Gastroesophageal sphincter (tissue), 3 donors: ENCODE measurements at regions not wholly inside any gene's neighbourhood (a gene's known extent, or its start where the extent isn't known, plus 50 kb on each side); places are given as distances from the start of the nearest gene placed in this dataset.

Experiments used
- POLR2AphosphoS5 ChIP-seq: sonication (generic); formaldehyde crosslinking; IDR thresholded peaks from one replicate; pipeline ENCODE4 v1.6.1; 2017; ENCODE audit warnings: antibody characterized with exemption
- TF ChIP-seq, protein P1 (sequence below), 4 experiments: fragments of 200-600 bp in 2 of 4; fragments of 450-650 bp in 2 of 4; sonication (generic) in 1 of 4; IDR thresholded peaks; one replicate each; pipeline ENCODE4 v1.5.1; 2017 to 2019; ENCODE audit warnings: antibody characterized with exemption in 4 of 4, mild to moderate bottlenecking in 2 of 4, moderate library complexity in 2 of 4

DNA sequence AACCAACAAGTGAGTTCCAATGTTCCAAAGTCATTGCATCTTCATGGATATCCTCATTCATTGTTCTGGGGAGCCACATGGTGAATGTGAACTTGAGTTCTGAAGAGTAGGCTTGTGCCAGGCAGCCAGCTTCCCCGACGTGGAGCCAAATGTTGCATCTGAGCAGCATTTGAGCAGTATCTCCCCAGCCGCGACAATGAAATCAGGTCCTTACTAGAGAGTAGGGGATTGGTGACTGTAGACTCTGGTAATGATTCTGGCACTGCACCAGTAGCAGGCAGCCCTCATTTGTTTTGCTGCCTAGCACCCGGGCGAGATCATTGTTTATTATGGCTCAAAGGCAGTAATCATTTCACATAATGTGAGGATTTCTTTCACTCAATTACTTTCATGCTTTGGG lies 451.4 kb upstream of the C9orf72 start:
- TF ChIP-seq, protein P1, sequence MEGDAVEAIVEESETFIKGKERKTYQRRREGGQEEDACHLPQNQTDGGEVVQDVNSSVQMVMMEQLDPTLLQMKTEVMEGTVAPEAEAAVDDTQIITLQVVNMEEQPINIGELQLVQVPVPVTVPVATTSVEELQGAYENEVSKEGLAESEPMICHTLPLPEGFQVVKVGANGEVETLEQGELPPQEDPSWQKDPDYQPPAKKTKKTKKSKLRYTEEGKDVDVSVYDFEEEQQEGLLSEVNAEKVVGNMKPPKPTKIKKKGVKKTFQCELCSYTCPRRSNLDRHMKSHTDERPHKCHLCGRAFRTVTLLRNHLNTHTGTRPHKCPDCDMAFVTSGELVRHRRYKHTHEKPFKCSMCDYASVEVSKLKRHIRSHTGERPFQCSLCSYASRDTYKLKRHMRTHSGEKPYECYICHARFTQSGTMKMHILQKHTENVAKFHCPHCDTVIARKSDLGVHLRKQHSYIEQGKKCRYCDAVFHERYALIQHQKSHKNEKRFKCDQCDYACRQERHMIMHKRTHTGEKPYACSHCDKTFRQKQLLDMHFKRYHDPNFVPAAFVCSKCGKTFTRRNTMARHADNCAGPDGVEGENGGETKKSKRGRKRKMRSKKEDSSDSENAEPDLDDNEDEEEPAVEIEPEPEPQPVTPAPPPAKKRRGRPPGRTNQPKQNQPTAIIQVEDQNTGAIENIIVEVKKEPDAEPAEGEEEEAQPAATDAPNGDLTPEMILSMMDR (IDR thresholded peaks at IDR 0.05) = no peak
- TF ChIP-seq POLR2AphosphoS5 = no peak
